ENCODE measurements at regions not wholly inside any gene's neighbourhood (a gene's known extent, or its start where the extent isn't known, plus 50 kb on each side); places are given as distances from the start of the nearest gene placed in this dataset.

GRCh38 chr13:86438034-86438433 is 638.8 kb upstream of the SLITRK6 start:
- no peak for TF ChIP-seq CTCF (optimal IDR thresholded peaks at IDR 0.05 in 1 of 3, IDR thresholded peaks at IDR 0.05 in 1 of 3, conservative IDR thresholded peaks at IDR 0.05 in 1 of 3; ENCODE audit: extremely low read depth in 1 of 3, insufficient read depth in 2 of 3, low read length in 3 of 3)
- no peak for TF ChIP-seq EZH2 (IDR thresholded peaks at IDR 0.05; ENCODE audit: low read length)
